Kidney (tissue), 13 donors: ENCODE measurements at regions not wholly inside any gene's neighbourhood (a gene's known extent, or its start where the extent isn't known, plus 50 kb on each side); places are given as distances from the start of the nearest gene placed in this dataset.

Experiments
- DNase-seq, 5 donors: peaks; one replicate each; pipeline ENCODE4 v3.0.0-alpha.2; 2013 to 2020
- FAIRE-seq: peaks from 2 replicates; lab custom pipeline; 2012; peaks lifted over from hg19 to GRCh38; lab: Jason Lieb, UNC
- H3K27ac ChIP-seq, 2 donors: one replicate each; pipeline ENCODE4 v1.7.0; 2013; ENCODE audit warnings: low read depth in 2 of 2, low read length in 2 of 2, inconsistent platforms in 1 of 2
- H3K27me3 ChIP-seq: one replicate; pipeline ENCODE4 v1.7.1; 2013; ENCODE audit warnings: low read length, inconsistent platforms; ENCODE audit not compliant: control insufficient read depth, insufficient read depth
- H3K36me3 ChIP-seq, 3 donors: one replicate each; pipeline versions ENCODE4 v1.7.0 to v1.7.1; 2013; ENCODE audit warnings: low read length in 3 of 3, control low read depth in 1 of 3, inconsistent platforms in 1 of 3; ENCODE audit not compliant: insufficient read depth in 3 of 3, control insufficient read depth in 2 of 3
- H3K4me1 ChIP-seq, 3 donors: one replicate each; pipeline versions ENCODE4 v1.7.0 to v1.7.1; 2013; ENCODE audit warnings: low read length in 3 of 3, inconsistent platforms in 1 of 3, low read depth in 1 of 3; ENCODE audit not compliant: control insufficient read depth in 2 of 3, insufficient read depth in 2 of 3
- H3K4me3 ChIP-seq, 3 donors: one replicate each; pipeline versions ENCODE4 v1.7.0 to v1.8.1; 2013; ENCODE audit warnings: low read length in 3 of 3, control low read depth in 1 of 3, inconsistent platforms in 1 of 3
- H3K9ac ChIP-seq, 3 donors: one replicate each; pipeline versions ENCODE4 v1.7.0 to v1.7.1; 2013; ENCODE audit warnings: low read length in 3 of 3, control low read depth in 1 of 3, inconsistent platforms in 1 of 3
- H3K9me3 ChIP-seq, 3 donors: one replicate each; pipeline versions ENCODE4 v1.7.0 to v1.7.1; 2013; ENCODE audit warnings: low read length in 3 of 3, control low read depth in 1 of 3, inconsistent platforms in 1 of 3; ENCODE audit not compliant: control insufficient read depth in 2 of 3, insufficient read depth in 1 of 3
- CTCF ChIP-seq: IDR thresholded peaks from 3 replicates; pipeline ENCODE4 v1.5.1; 2012; ENCODE audit warnings: mild to moderate bottlenecking, moderate library complexity, borderline replicate concordance; ENCODE audit not compliant: insufficient read depth; ENCODE audit errors: extremely low read depth
- intact Hi-C: fragments of 100-400 bp; cut with DNase I; formaldehyde crosslinking; loops from one replicate; pipeline ENCODE4 v1.11.1; 2022
- donor health status: control.
- donor health status: control.
- donor health status: control.
- donor health status: control.
- donor health status: control.
- donor health status: DM: yes; HTN: yes; CAD: no.
- donor health status: Normal renal cell carcinoma (clear cell type).

GRCh38 chr5:144915452-144915851 is 744.8 kb downstream of the KCTD16 start:
- Histone ChIP-seq H3K27me3 (no peaks in the 10 kb centered on the region), H3K36me3 (no peaks in the 10 kb centered on the region), H3K27ac (no peak overlapping the region), H3K9me3 (no peaks in the 10 kb centered on the region), H3K4me1 (no peaks in the 10 kb centered on the region), H3K4me3 (no peak overlapping the region), H3K9ac (no peak overlapping the region)
- intact Hi-C loops: no loop called here
- no peak for DNase-seq
- no peak for TF ChIP-seq CTCF
- no peak for FAIRE-seq

DNA sequence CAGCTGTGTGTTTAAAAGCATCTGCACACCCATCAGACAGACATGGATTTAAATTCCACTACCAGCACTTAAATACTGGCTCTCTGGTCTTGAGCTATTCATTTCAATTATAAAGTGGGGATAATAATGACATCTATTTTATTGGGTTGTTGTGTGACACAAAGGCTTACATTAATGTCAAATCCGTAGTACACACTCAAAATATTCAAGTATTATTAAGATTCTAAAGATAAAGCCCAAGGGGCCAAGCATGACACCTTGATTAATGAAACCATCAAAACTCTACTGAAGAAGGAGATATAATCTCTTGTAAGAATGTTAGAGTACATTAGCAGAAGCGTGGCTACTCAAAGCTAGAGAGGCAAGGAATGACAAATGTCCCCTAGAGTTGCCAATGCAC is 743.0 kb downstream of the KCTD16 start:
- TF ChIP-seq CTCF: no peak
- FAIRE-seq (no peak), DNase-seq (no peak)
- H3K4me1 ChIP-seq: no peaks in the 10 kb centered on the region
- no peaks in the 10 kb centered on the region for H3K36me3 ChIP-seq
- no peaks in the 10 kb centered on the region for H3K9me3 ChIP-seq
- H3K4me3 ChIP-seq: no peak overlapping the region
- intact Hi-C loops: no loop called here
- no peak overlapping the region for H3K27ac ChIP-seq
- no peak overlapping the region for H3K9ac ChIP-seq
- no peaks in the 10 kb centered on the region for H3K27me3 ChIP-seq

GRCh38 chr5:144896473-144896872 is 725.8 kb downstream of the KCTD16 start:
- no peaks in the 10 kb centered on the region for H3K36me3 ChIP-seq
- FAIRE-seq (no peak), DNase-seq (no peak)
- H3K4me1 ChIP-seq: no peaks in the 10 kb centered on the region
- no peaks in the 10 kb centered on the region for H3K9me3 ChIP-seq
- intact Hi-C loops: no loop called here
- no peak overlapping the region for H3K9ac ChIP-seq
- TF ChIP-seq CTCF: no peak
- no peak overlapping the region for H3K4me3 ChIP-seq
- no peaks in the 10 kb centered on the region for H3K27me3 ChIP-seq
- H3K27ac ChIP-seq: no peak overlapping the region

DNA sequence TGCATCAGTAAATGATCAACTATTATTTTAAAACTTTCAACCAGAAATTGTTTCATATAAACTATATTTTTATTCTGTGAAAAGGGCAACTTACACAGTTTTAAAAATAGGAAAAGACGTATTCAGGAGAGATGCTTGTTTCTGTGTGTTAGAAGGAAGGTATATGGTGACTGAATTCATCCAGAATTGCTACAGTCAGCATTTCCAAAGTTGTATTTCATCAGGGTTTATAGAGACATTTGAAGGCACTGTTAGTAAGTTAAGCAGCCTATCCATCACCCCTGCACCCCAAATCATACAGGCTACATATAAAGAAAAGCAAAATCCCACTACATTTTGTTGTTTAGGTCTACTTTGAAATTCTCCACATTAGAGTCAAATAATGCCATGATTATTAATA is 716.0 kb downstream of the KCTD16 start:
- Histone ChIP-seq H3K9ac (no peak overlapping the region), H3K4me1 (no peaks in the 10 kb centered on the region), H3K4me3 (no peak overlapping the region), H3K36me3 (no peaks in the 10 kb centered on the region), H3K27ac (no peak overlapping the region), H3K27me3 (no peaks in the 10 kb centered on the region), H3K9me3 (no peaks in the 10 kb centered on the region)
- FAIRE-seq: no peak
- DNase-seq: no peak
- intact Hi-C loops: no loop called here
- no peak for TF ChIP-seq CTCF
